ENCODE measurements at regions not wholly inside any gene's neighbourhood (a gene's known extent, or its start where the extent isn't known, plus 50 kb on each side); places are given as distances from the start of the nearest gene placed in this dataset.

DNA sequence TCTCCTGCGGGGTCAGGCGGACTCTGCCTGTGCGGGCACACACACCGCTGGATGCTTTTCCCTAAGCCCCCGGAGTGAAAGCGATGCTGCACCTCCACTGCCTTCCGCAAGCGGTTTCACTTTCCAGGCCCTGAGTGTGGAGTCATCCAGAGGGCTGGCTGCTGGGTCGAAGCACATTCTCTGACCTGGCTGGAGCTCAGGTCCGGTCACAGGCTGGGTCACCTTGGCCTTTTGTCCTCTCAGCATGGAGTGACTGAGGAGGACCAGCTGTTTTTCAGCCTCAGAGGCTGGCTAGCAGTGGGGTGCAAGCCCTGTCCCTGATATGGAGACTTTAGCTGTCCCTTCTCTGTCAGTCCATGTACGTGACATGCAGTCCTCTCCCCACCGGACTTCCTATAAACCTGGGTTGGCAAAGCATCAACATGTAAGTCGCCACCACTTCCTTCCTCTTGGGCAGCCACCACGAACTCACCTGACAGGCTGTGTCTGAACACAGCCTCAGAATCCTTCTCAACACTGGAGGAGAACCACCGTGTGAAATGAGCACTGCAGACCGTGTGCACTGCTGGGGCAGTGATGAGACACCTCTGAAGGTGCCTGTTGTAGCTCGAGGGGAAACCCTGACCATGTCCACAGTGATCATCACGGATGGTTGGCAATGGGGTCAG is 51.3 kb downstream of the GADD45G start:
- Histone ChIP-seq H3K4me1 (ENCODE audit: control insufficient read depth, insufficient read depth, low read length) (peaks cover 4% of the 10 kb centered on the region), H3K9ac (ENCODE audit: low read length) (no peak overlapping the region), H3K36me3 (ENCODE audit: control insufficient read depth, insufficient read depth, low read length, severe bottlenecking) (no peaks in the 10 kb centered on the region), H3K27me3 (replicated peaks; ENCODE audit: control insufficient read depth, insufficient read depth, low read length) (peaks cover 43% of the 10 kb centered on the region), H3K9me3 (ENCODE audit: control insufficient read depth, low read length) (no peaks in the 10 kb centered on the region), H3K4me3 (ENCODE audit: low read length) (no peak overlapping the region)
- no peak for DNase-seq (ENCODE audit: low read depth)

- H3K27me3 ChIP-seq (replicated peaks; ENCODE audit: control insufficient read depth, insufficient read depth, low read length) = peaks cover 38% of the 10 kb centered on the region
- no peaks in the 10 kb centered on the region for H3K36me3 ChIP-seq (ENCODE audit: control insufficient read depth, insufficient read depth, low read length, severe bottlenecking)
- peaks cover 12% of the 10 kb centered on the region for H3K4me1 ChIP-seq (ENCODE audit: control insufficient read depth, insufficient read depth, low read length)
- no peak overlapping the region for H3K9ac ChIP-seq (ENCODE audit: low read length)
- H3K9me3 ChIP-seq (ENCODE audit: control insufficient read depth, low read length) = no peaks in the 10 kb centered on the region
- no peak for DNase-seq (ENCODE audit: low read depth)
- no peak overlapping the region for H3K4me3 ChIP-seq (ENCODE audit: low read length)
These were observed 52.5 kb downstream of the GADD45G start for GRCh38 chr9:89657295-89657694.

DNA sequence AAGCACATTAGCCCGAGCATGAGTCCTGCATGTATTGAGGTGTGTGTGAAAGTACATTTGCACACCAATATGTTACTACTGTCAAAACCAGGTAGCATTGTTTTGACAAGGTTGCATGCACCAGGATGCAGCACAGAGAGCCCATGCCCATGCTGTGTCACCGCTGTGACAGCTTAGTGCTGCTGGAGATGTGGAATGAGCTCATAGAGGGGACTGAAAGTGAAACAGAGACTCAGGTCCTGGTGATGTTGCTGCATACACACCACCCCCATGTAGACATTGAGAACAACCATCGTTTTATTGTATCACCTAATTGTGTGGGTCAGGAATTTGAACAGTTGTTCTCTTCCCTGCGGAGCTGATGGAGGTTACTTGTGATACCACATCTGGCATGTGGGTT is 53.0 kb downstream of the GADD45G start:
- Histone ChIP-seq H3K9ac (ENCODE audit: low read length) (no peak overlapping the region), H3K4me3 (ENCODE audit: low read length) (no peak overlapping the region), H3K4me1 (ENCODE audit: control insufficient read depth, insufficient read depth, low read length) (peaks cover 15% of the 10 kb centered on the region), H3K36me3 (ENCODE audit: control insufficient read depth, insufficient read depth, low read length, severe bottlenecking) (no peaks in the 10 kb centered on the region), H3K9me3 (ENCODE audit: control insufficient read depth, low read length) (no peaks in the 10 kb centered on the region), H3K27me3 (replicated peaks; ENCODE audit: control insufficient read depth, insufficient read depth, low read length) (peaks cover 36% of the 10 kb centered on the region)
- DNase-seq (ENCODE audit: low read depth) = no peak

GRCh38 chr9:89658401-89658800 is 53.6 kb downstream of the GADD45G start:
- Histone ChIP-seq H3K4me1 (ENCODE audit: control insufficient read depth, insufficient read depth, low read length) (peaks cover 15% of the 10 kb centered on the region), H3K9ac (ENCODE audit: low read length) (no peak overlapping the region), H3K27me3 (replicated peaks; ENCODE audit: control insufficient read depth, insufficient read depth, low read length) (peaks cover 36% of the 10 kb centered on the region), H3K9me3 (ENCODE audit: control insufficient read depth, low read length) (no peaks in the 10 kb centered on the region), H3K4me3 (ENCODE audit: low read length) (no peak overlapping the region), H3K36me3 (ENCODE audit: control insufficient read depth, insufficient read depth, low read length, severe bottlenecking) (no peaks in the 10 kb centered on the region)
- no peak for DNase-seq (ENCODE audit: low read depth)

GRCh38 chr9:89658931-89659330 is 54.1 kb downstream of the GADD45G start:
- Histone ChIP-seq H3K27me3 (replicated peaks; ENCODE audit: control insufficient read depth, insufficient read depth, low read length) (peaks cover 36% of the 10 kb centered on the region), H3K4me3 (ENCODE audit: low read length) (no peak overlapping the region), H3K9me3 (ENCODE audit: control insufficient read depth, low read length) (no peaks in the 10 kb centered on the region), H3K9ac (ENCODE audit: low read length) (no peak overlapping the region), H3K36me3 (ENCODE audit: control insufficient read depth, insufficient read depth, low read length, severe bottlenecking) (no peaks in the 10 kb centered on the region), H3K4me1 (ENCODE audit: control insufficient read depth, insufficient read depth, low read length) (peaks cover 15% of the 10 kb centered on the region)
- no peak for DNase-seq (ENCODE audit: low read depth)

- H3K9ac ChIP-seq (ENCODE audit: low read length) = no peak overlapping the region
- DNase-seq (ENCODE audit: low read depth) = no peak
- peaks cover 15% of the 10 kb centered on the region for H3K4me1 ChIP-seq (ENCODE audit: control insufficient read depth, insufficient read depth, low read length)
- no peaks in the 10 kb centered on the region for H3K9me3 ChIP-seq (ENCODE audit: control insufficient read depth, low read length)
- no peaks in the 10 kb centered on the region for H3K36me3 ChIP-seq (ENCODE audit: control insufficient read depth, insufficient read depth, low read length, severe bottlenecking)
- H3K4me3 ChIP-seq (ENCODE audit: low read length) = no peak overlapping the region
- H3K27me3 ChIP-seq (replicated peaks; ENCODE audit: control insufficient read depth, insufficient read depth, low read length) = peaks cover 36% of the 10 kb centered on the region
These were observed 54.7 kb downstream of the GADD45G start for GRCh38 chr9:89659473-89659872.

DNA sequence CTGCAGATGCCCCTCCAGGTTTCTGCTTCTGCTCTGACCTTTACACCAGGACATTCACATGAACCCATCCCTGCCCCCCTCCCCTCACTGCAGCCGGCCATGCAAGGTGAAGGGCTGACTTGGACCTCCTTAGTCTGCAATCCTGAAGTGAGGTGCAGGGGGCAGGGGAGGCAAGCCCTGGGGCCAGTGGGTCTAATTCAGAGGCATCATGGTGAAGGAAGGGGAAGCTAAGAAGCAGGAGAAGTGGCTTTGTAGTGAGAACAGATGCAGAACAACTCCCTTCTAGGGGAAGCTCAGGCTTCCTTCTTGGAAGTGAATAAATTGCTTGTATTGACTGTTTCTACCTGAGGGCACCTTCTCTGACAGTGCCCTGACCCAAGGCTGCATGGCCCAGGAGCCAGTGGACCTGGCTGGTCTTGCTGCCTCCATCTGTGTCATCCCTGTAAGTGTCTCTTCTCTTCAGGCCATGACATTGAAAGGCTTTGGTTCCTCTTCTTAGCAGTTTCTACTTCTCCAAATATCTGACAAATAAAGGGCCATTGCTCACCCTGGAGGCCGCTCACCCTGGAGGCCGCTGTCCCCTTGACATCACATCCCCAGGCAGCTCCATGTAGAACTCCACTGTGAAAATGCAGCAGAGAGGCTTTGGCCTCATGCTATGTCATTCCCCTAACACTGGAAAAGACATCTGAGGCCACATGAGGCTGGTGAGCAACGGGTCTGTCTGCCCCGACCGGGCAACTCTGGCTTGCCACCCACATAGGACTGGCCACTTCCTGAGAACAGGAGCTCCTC is 55.3 kb downstream of the GADD45G start:
- no peak overlapping the region for H3K4me3 ChIP-seq (ENCODE audit: low read length)

DNA sequence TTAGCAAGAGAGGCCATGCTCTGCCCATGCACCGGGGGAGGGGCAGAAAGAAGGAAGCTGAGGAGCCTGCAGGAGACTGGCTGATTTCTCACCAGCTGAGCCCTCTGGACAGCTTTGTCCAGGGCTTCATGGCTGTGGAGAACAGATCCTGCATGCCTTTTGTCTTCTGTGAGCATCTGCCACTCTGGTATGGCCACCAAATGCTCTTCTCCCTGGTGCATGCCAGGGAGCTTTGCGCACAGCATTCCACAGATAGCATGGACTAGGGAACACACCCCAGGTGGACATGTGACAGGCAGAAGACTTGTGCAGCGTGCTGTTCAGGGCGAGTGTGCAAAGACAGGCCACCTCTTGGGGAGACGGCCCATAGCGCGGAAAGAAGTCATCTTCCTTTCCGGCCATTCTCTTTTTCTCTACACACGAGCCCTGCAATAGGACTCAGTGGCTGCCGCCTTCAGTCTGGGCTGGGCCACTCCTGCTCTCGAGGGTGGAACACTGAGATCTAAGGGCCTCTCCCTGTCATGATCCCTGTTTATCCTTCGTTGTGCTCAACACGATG is 56.7 kb downstream of the GADD45G start:
- Histone ChIP-seq H3K27me3 (replicated peaks; ENCODE audit: control insufficient read depth, insufficient read depth, low read length) (peaks cover 36% of the 10 kb centered on the region), H3K36me3 (ENCODE audit: control insufficient read depth, insufficient read depth, low read length, severe bottlenecking) (no peaks in the 10 kb centered on the region), H3K9ac (ENCODE audit: low read length) (no peak overlapping the region), H3K9me3 (ENCODE audit: control insufficient read depth, low read length) (no peaks in the 10 kb centered on the region), H3K4me3 (ENCODE audit: low read length) (peak overlapping the region; percentile 80), H3K4me1 (ENCODE audit: control insufficient read depth, insufficient read depth, low read length) (peaks cover 11% of the 10 kb centered on the region)
- DNase-seq (ENCODE audit: low read depth) = no peak

More for the DNA sequence above, 55.3 kb downstream of the GADD45G start:
- H3K36me3 ChIP-seq (ENCODE audit: control insufficient read depth, insufficient read depth, low read length, severe bottlenecking) = no peaks in the 10 kb centered on the region
- no peak for DNase-seq (ENCODE audit: low read depth)
- H3K27me3 ChIP-seq (replicated peaks; ENCODE audit: control insufficient read depth, insufficient read depth, low read length) = peaks cover 36% of the 10 kb centered on the region
- H3K9me3 ChIP-seq (ENCODE audit: control insufficient read depth, low read length) = no peaks in the 10 kb centered on the region
- no peak overlapping the region for H3K9ac ChIP-seq (ENCODE audit: low read length)
- peaks cover 13% of the 10 kb centered on the region for H3K4me1 ChIP-seq (ENCODE audit: control insufficient read depth, insufficient read depth, low read length)

- H3K4me3 ChIP-seq (ENCODE audit: low read length) = peak overlapping the region; percentile 80
- H3K9me3 ChIP-seq (ENCODE audit: control insufficient read depth, low read length) = no peaks in the 10 kb centered on the region
- peak overlapping the region; percentile 69 for H3K9ac ChIP-seq (ENCODE audit: low read length)
- DNase-seq (ENCODE audit: low read depth) = peak; percentile 79
- H3K27me3 ChIP-seq (replicated peaks; ENCODE audit: control insufficient read depth, insufficient read depth, low read length) = peaks cover 33% of the 10 kb centered on the region
- H3K36me3 ChIP-seq (ENCODE audit: control insufficient read depth, insufficient read depth, low read length, severe bottlenecking) = no peaks in the 10 kb centered on the region
- peaks cover 11% of the 10 kb centered on the region for H3K4me1 ChIP-seq (ENCODE audit: control insufficient read depth, insufficient read depth, low read length)
These were observed 57.3 kb downstream of the GADD45G start for GRCh38 chr9:89661956-89662717.

GRCh38 chr9:89662718-89663613 is 58.2 kb downstream of the GADD45G start:
- Histone ChIP-seq H3K4me1 (ENCODE audit: control insufficient read depth, insufficient read depth, low read length) (peaks cover 11% of the 10 kb centered on the region), H3K9ac (ENCODE audit: low read length) (peak overlapping the region; percentile 69), H3K36me3 (ENCODE audit: control insufficient read depth, insufficient read depth, low read length, severe bottlenecking) (no peaks in the 10 kb centered on the region), H3K9me3 (ENCODE audit: control insufficient read depth, low read length) (no peaks in the 10 kb centered on the region), H3K4me3 (ENCODE audit: low read length) (no peak overlapping the region), H3K27me3 (replicated peaks; ENCODE audit: control insufficient read depth, insufficient read depth, low read length) (peaks cover 30% of the 10 kb centered on the region)
- no peak for DNase-seq (ENCODE audit: low read depth)
